Spleen (tissue), 11 donors: ENCODE measurements at regions not wholly inside any gene's neighbourhood (a gene's known extent, or its start where the extent isn't known, plus 50 kb on each side); places are given as distances from the start of the nearest gene placed in this dataset.

ENCODE experiments used
- DNase-seq: peaks from one replicate; pipeline ENCODE4 v3.0.0-alpha.2; 2020
- H3K27ac ChIP-seq, 8 donors: fragments of 200-600 bp; sonication (generic) in 7 of 8; 1 replicate in 4 of 8; 2 replicates in 4 of 8; pipeline versions ENCODE4 v1.5.0 to v1.8.0; 2016 to 2021; ENCODE audit warnings: inconsistent platforms in 4 of 8, mild to moderate bottlenecking in 4 of 8, moderate library complexity in 1 of 8
- H3K27me3 ChIP-seq, 7 donors: fragments of 200-600 bp; sonication (generic) in 6 of 7; replicated peaks in 1 of 7; 1 replicate in 4 of 7; 2 replicates in 3 of 7; pipeline versions ENCODE4 v1.5.0 to v1.8.0; 2016 to 2021; ENCODE audit warnings: inconsistent platforms in 3 of 7, mild to moderate bottlenecking in 1 of 7
- H3K36me3 ChIP-seq, 6 donors: fragments of 200-600 bp; sonication (generic) in 5 of 6; 1 replicate in 4 of 6; 2 replicates in 2 of 6; pipeline versions ENCODE4 v1.5.0 to v1.8.0; 2016 to 2021; ENCODE audit warnings: inconsistent platforms in 2 of 6
- H3K4me1 ChIP-seq, 6 donors: fragments of 200-600 bp; sonication (generic) in 5 of 6; 1 replicate in 3 of 6; 2 replicates in 3 of 6; pipeline versions ENCODE4 v1.5.0 to v1.8.0; 2016 to 2021; ENCODE audit warnings: inconsistent platforms in 3 of 6
- H3K4me3 ChIP-seq, 8 donors: fragments of 200-600 bp; sonication (generic) in 7 of 8; 1 replicate in 4 of 8; 2 replicates in 4 of 8; pipeline versions ENCODE4 v1.5.0 to v1.8.0; 2016 to 2021; ENCODE audit warnings: inconsistent platforms in 4 of 8, mild to moderate bottlenecking in 4 of 8, moderate library complexity in 2 of 8
- H3K9me3 ChIP-seq, 8 donors: fragments of 200-600 bp; sonication (generic) in 7 of 8; 1 replicate in 4 of 8; 2 replicates in 4 of 8; pipeline versions ENCODE4 v1.5.0 to v1.8.0; 2016 to 2021; ENCODE audit warnings: inconsistent platforms in 4 of 8
- POLR2A ChIP-seq, 3 donors: fragments of 450-650 bp; IDR thresholded peaks; one replicate each; pipeline ENCODE4 v1.5.1; 2017; ENCODE audit warnings: antibody characterized with exemption in 3 of 3, mild to moderate bottlenecking in 1 of 3
- POLR2AphosphoS5 ChIP-seq, 3 donors: sonication (generic); formaldehyde crosslinking; IDR thresholded peaks; one replicate each; pipeline ENCODE4 v1.5.1; 2017; ENCODE audit warnings: antibody characterized with exemption in 3 of 3
- WGBS, 5 donors: extraction: QIAGEN DNeasy Blood & Tissue Kit in 3 of 5; methylation state at CpG; one replicate each; pipeline versions ENCODE4 v1.1.5 to v1.1.7; 2013 to 2018; 5-methylcytosine and 5-hydroxymethylcytosine counted together
- intact Hi-C: fragments of 100-400 bp; cut with DNase I; formaldehyde crosslinking; loops from one replicate; pipeline ENCODE4 v1.15.0; 2023; ENCODE audit warnings: low total_unique reads
- TF ChIP-seq, protein P1 (sequence below), 11 experiments: fragments of 200-600 bp in 7 of 11; fragments of 450-650 bp in 4 of 11; sonication (generic) in 4 of 11; IDR thresholded peaks in 8 of 11; conservative IDR thresholded peaks in 3 of 11; 1 replicate in 7 of 11; 2 replicates in 4 of 11; pipeline versions ENCODE4 v1.4.0 to v1.8.0; 2016 to 2021; ENCODE audit warnings: antibody characterized with exemption in 11 of 11, inconsistent platforms in 4 of 11, mild to moderate bottlenecking in 1 of 11
- donor health status: healthy with polysubstance abuse.
- donor health status: DM: no; HTN: no; CAD: no; lungs with moderate emphysema.
- donor health status: DM: no; HTN: no; CAD: no.
- donor health status: Bipolar disorder and iron deficiency.
- donor health status: healthy.
- donor health status: DM: no; HTN: no; CAD: no.
- donor health status: DM: yes; HTN: yes; CAD: no.

DNA sequence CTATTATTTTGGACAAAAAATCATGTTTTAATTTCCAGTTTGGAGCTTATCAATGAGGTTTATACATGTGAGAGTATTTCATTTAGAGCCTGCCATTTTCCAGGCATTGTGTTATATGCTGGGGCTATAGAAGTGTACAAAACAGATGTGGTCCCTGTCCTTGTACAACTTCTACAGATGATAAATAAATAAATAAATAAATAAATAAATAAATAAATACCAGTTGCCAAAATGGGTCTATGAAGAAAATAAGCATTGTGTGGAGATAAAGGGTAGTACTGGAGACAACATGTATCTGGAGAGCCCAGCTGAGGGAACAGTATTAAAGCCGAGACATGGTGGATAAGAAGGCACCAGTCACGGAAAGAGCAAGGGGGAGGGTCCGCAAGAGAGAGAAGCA, 210.0 kb downstream of the SS18 start:
- WGBS, 5 donors: 83 to 96% (median 87%) methylated on average over 3 of the region's 3 CpGs
- Histone ChIP-seq H3K4me1 (no peaks in the 10 kb centered on the region), H3K27ac (no peak overlapping the region), H3K36me3 (no peaks in the 10 kb centered on the region), H3K27me3 (peaks cover 0 to 11% (median 0%) of the 10 kb centered on the region in 7 donors), H3K4me3 (no peak overlapping the region), H3K9me3 (peaks cover 0 to 6% (median 2%) of the 10 kb centered on the region in 8 donors)
- intact Hi-C loops: no loop called here
- TF ChIP-seq POLR2AphosphoS5 (IDR thresholded peaks at IDR 0.05): no peak
- no peak for DNase-seq

DNA sequence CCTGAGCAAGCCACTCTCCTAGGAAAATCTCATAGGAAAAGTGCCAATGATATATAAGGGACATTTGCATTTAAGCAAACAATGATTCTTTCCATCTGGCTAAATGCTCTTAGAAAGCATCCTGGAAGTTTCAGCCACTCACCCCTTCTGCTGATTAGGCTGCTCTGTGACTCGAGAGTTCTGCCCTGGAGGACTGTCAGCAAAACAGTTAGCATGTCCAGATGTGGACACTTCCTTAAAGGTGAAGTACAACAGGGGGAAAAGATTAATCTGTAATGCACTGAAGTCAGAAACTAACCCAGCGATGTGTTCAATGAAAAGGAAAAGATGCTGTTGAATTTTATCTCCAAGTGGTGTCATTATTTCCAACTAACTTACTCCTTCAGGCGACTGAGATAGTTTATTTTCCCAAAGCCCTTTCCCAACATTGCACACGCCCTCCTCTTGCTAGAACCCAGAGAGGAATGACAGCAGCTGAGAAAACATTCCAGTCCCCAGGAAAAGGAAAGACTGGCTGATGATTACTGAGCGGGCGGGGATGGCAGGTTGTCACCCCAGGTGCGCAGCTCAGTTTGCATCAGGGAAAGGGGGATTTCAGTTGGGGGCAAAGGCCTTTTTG, 214.0 kb downstream of the SS18 start:
- intact Hi-C loops: no loop called here
- Histone ChIP-seq H3K27ac (no peak overlapping the region), H3K4me3 (no peak overlapping the region), H3K27me3 (peaks cover 0 to 11% (median 0%) of the 10 kb centered on the region in 7 donors), H3K9me3 (peaks cover 0 to 10% (median 3%) of the 10 kb centered on the region in 8 donors), H3K4me1 (no peaks in the 10 kb centered on the region), H3K36me3 (no peaks in the 10 kb centered on the region)
- no peak for DNase-seq
- TF ChIP-seq, protein P1, sequence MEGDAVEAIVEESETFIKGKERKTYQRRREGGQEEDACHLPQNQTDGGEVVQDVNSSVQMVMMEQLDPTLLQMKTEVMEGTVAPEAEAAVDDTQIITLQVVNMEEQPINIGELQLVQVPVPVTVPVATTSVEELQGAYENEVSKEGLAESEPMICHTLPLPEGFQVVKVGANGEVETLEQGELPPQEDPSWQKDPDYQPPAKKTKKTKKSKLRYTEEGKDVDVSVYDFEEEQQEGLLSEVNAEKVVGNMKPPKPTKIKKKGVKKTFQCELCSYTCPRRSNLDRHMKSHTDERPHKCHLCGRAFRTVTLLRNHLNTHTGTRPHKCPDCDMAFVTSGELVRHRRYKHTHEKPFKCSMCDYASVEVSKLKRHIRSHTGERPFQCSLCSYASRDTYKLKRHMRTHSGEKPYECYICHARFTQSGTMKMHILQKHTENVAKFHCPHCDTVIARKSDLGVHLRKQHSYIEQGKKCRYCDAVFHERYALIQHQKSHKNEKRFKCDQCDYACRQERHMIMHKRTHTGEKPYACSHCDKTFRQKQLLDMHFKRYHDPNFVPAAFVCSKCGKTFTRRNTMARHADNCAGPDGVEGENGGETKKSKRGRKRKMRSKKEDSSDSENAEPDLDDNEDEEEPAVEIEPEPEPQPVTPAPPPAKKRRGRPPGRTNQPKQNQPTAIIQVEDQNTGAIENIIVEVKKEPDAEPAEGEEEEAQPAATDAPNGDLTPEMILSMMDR (IDR thresholded peaks at IDR 0.05 in 8 of 11, conservative IDR thresholded peaks at IDR 0.05 in 3 of 11): no peak
- no peak for TF ChIP-seq POLR2A (IDR thresholded peaks at IDR 0.05)
- no peak for TF ChIP-seq POLR2AphosphoS5 (IDR thresholded peaks at IDR 0.05)
- 68 to 83% (median 69%) methylated on average over 7 of the region's 7 CpGs for WGBS, 5 donors

DNA sequence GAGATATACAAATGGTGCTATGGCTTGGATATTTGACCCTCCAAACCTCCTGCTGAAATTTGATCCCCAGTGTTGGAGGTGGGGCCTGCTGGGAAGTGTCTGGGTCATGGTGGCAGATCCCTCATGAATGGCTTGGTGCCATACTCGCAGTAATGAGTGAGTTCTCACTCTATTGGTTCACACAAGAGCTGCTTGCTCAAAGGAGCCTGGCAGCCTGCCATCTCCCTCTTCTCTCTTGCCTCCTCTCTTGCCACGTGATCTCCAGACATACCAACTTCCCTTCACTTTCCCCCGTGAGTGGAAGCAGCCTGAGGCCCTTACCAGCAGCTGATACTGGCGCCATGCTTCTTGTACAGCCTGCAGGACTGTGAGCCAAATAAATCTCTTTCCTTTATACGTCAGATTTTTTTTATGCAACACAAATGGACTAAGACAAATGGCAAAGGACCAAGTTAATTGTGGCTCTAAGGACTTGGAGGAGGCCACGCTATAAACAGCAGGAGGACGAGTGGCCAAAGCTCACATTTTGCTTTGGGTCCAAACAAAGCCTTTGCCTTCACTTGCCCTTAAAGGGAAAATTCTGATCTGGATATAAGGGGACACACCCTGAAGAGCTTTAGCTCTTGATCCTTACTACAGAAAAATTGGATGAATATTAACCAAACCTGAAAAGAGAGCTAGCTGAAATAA, 214.7 kb downstream of the SS18 start:
- Histone ChIP-seq H3K4me3 (no peak overlapping the region), H3K27me3 (peaks cover 0 to 11% (median 0%) of the 10 kb centered on the region in 7 donors), H3K9me3 (peaks cover 0 to 10% (median 3%) of the 10 kb centered on the region in 8 donors), H3K4me1 (no peaks in the 10 kb centered on the region), H3K36me3 (no peaks in the 10 kb centered on the region), H3K27ac (no peak overlapping the region)
- no peak for DNase-seq
- TF ChIP-seq, protein P1 (IDR thresholded peaks at IDR 0.05 in 8 of 11, conservative IDR thresholded peaks at IDR 0.05 in 3 of 11): no peak
- TF ChIP-seq POLR2AphosphoS5 (IDR thresholded peaks at IDR 0.05) (no peak), POLR2A (IDR thresholded peaks at IDR 0.05) (no peak)
- intact Hi-C loops: no loop called here
- 60 to 75% (median 64%) methylated on average over 7 of the region's 7 CpGs for WGBS, 5 donors

DNA sequence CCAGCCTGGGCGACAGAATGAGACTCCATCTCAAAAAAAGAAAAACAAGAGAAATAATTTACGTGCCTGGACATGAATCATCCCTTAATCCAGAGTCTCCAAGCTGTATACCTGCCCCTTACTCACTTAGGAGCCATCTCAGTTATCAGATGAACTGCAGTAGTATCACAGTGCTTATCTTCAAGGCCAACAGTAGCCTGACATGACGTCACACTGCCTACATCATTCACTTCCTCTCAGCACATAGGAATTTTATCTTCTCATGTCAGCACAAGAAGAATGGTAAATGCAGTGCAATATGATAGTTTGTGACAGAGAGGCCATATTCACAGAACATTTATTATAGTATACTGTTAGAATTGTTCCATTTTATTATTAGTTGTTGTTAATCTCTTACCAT, 216.6 kb downstream of the SS18 start:
- Histone ChIP-seq H3K4me3 (no peak overlapping the region), H3K4me1 (no peaks in the 10 kb centered on the region), H3K27me3 (peaks cover 0 to 11% (median 0%) of the 10 kb centered on the region in 7 donors), H3K27ac (no peak overlapping the region), H3K36me3 (no peaks in the 10 kb centered on the region), H3K9me3 (peaks cover 0 to 10% (median 3%) of the 10 kb centered on the region in 8 donors)
- no peak for TF ChIP-seq POLR2AphosphoS5 (IDR thresholded peaks at IDR 0.05)
- TF ChIP-seq, protein P1 (IDR thresholded peaks at IDR 0.05 in 8 of 11, conservative IDR thresholded peaks at IDR 0.05 in 3 of 11): no peak
- TF ChIP-seq POLR2A (IDR thresholded peaks at IDR 0.05): no peak
- no peak for DNase-seq
- intact Hi-C loops: no loop called here
- 64 to 88% (median 80%) methylated on average over 3 of the region's 3 CpGs for whole genome bisulfite sequencing, 5 donors
